ENCODE measurements at regions not wholly inside any gene's neighbourhood (a gene's known extent, or its start where the extent isn't known, plus 50 kb on each side); places are given as distances from the start of the nearest gene placed in this dataset.

GRCh38 chr16:62478903-62479458, 442.7 kb upstream of the CDH8 start:
- H3K4me3 ChIP-seq (ENCODE audit: low read depth, low read length), result no peak overlapping the region
- TF ChIP-seq MAX (IDR thresholded peaks at IDR 0.05; ENCODE audit: low read depth, low read length) (no peak), MYC (IDR thresholded peaks at IDR 0.05; ENCODE audit: low read depth, low read length) (no peak), CTCF (IDR thresholded peaks at IDR 0.05; ENCODE audit: low read depth, low read length) (no peak), POLR2A (IDR thresholded peaks at IDR 0.05; ENCODE audit: extremely low read depth, insufficient read length) (no peak)
- no peak for DNase-seq (ENCODE audit: low read depth)

- no peak for DNase-seq (ENCODE audit: low read depth)
- no peak for TF ChIP-seq CTCF (IDR thresholded peaks at IDR 0.05; ENCODE audit: low read depth, low read length)
- no peak for TF ChIP-seq POLR2A (IDR thresholded peaks at IDR 0.05; ENCODE audit: extremely low read depth, insufficient read length)
- no peak for TF ChIP-seq MYC (IDR thresholded peaks at IDR 0.05; ENCODE audit: low read depth, low read length)
- no peak for TF ChIP-seq MAX (IDR thresholded peaks at IDR 0.05; ENCODE audit: low read depth, low read length)
- no peak overlapping the region for H3K4me3 ChIP-seq (ENCODE audit: low read depth, low read length)
Observed at GRCh38 chr16:62477796-62478195, 441.6 kb upstream of the CDH8 start.

GRCh38 chr16:62475573-62475972, 439.3 kb upstream of the CDH8 start:
- no peak overlapping the region for H3K4me3 ChIP-seq (ENCODE audit: low read depth, low read length)
- no peak for TF ChIP-seq POLR2A (IDR thresholded peaks at IDR 0.05; ENCODE audit: extremely low read depth, insufficient read length)
- no peak for TF ChIP-seq CTCF (IDR thresholded peaks at IDR 0.05; ENCODE audit: low read depth, low read length)
- no peak for TF ChIP-seq MYC (IDR thresholded peaks at IDR 0.05; ENCODE audit: low read depth, low read length)
- TF ChIP-seq MAX (IDR thresholded peaks at IDR 0.05; ENCODE audit: low read depth, low read length), result no peak
- DNase-seq (ENCODE audit: low read depth), result no peak

- DNase-seq (ENCODE audit: low read depth), result no peak
- TF ChIP-seq CTCF (IDR thresholded peaks at IDR 0.05; ENCODE audit: low read depth, low read length) (no peak), POLR2A (IDR thresholded peaks at IDR 0.05; ENCODE audit: extremely low read depth, insufficient read length) (no peak), MYC (IDR thresholded peaks at IDR 0.05; ENCODE audit: low read depth, low read length) (no peak), MAX (IDR thresholded peaks at IDR 0.05; ENCODE audit: low read depth, low read length) (no peak)
- H3K4me3 ChIP-seq (ENCODE audit: low read depth, low read length), result no peak overlapping the region
Observed at GRCh38 chr16:62462971-62463370, 426.7 kb upstream of the CDH8 start.

GRCh38 chr16:62450291-62450690, 414.1 kb upstream of the CDH8 start:
- TF ChIP-seq MYC (IDR thresholded peaks at IDR 0.05; ENCODE audit: low read depth, low read length) (no peak), POLR2A (IDR thresholded peaks at IDR 0.05; ENCODE audit: extremely low read depth, insufficient read length) (no peak), MAX (IDR thresholded peaks at IDR 0.05; ENCODE audit: low read depth, low read length) (no peak), CTCF (IDR thresholded peaks at IDR 0.05; ENCODE audit: low read depth, low read length) (no peak)
- H3K4me3 ChIP-seq (ENCODE audit: low read depth, low read length), result no peak overlapping the region
- no peak for DNase-seq (ENCODE audit: low read depth)
